GM12874 (cell line): ENCODE measurements at regions not wholly inside any gene's neighbourhood (a gene's known extent, or its start where the extent isn't known, plus 50 kb on each side); places are given as distances from the start of the nearest gene placed in this dataset.
A peak's percentile ranks its signal among the peaks of the same experiment; 100 is the strongest.

Experiments used
- TF ChIP-seq, protein P1 (sequence below): IDR thresholded peaks from 2 replicates; pipeline ENCODE4 v1.5.1; 2011; ENCODE audit warnings: low read depth, mild to moderate bottlenecking, control low read depth, low read length, moderate library complexity; ENCODE audit not compliant: insufficient read depth

DNA sequence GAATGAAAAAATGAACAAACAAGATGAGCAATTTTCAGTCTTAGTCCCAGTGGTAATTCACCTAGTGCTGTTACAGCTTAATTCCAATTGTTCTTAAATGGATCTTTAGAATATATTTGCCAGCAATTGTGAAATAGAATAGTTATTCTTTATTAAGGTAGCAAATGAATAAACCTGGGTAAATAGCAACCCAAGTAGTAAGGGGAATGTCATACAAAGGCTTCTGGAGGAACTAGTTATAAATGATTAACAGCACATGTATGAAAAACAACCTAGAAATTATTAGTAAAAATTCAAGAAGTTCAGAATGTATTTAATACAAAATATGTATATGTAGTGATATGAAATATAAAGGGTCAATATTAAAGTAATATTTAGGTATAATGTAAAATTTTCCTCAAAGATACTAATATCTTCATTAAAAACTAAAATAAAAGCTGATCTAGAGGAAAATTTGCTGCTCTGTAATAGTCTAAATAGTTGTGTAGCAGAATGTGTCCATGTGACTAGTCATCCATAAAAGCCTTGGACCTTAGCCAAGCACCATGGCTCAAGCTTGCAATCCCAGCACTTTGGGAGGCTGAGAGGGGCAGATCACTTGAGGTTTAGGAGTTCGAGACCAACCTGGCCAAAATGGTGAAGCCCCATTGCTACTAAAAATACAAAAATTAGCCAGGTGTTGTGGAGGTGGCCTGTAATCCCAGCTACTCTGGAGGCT is 535.9 kb upstream of the ATXN8OS start:
- TF ChIP-seq, protein P1, sequence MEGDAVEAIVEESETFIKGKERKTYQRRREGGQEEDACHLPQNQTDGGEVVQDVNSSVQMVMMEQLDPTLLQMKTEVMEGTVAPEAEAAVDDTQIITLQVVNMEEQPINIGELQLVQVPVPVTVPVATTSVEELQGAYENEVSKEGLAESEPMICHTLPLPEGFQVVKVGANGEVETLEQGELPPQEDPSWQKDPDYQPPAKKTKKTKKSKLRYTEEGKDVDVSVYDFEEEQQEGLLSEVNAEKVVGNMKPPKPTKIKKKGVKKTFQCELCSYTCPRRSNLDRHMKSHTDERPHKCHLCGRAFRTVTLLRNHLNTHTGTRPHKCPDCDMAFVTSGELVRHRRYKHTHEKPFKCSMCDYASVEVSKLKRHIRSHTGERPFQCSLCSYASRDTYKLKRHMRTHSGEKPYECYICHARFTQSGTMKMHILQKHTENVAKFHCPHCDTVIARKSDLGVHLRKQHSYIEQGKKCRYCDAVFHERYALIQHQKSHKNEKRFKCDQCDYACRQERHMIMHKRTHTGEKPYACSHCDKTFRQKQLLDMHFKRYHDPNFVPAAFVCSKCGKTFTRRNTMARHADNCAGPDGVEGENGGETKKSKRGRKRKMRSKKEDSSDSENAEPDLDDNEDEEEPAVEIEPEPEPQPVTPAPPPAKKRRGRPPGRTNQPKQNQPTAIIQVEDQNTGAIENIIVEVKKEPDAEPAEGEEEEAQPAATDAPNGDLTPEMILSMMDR: no peak

DNA sequence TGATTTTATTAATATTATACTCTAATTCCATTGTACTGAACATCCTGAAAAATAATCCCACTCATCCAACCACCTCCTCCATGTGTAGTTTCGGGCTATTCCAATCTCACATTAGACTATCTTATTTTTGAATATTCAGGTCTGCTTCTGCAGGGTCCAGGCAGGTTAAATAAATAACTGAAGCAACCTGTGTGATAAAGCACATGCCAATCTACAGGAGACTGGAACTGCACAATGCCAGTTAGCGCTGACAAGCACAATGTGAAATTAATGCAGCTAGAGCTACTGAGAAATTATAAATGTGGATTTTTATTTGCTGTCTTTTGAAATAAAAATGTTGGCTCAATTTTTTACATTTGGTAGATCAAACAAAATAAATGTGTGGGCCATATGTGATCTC is 540.1 kb upstream of the ATXN8OS start:
- TF ChIP-seq, protein P1: no peak

DNA sequence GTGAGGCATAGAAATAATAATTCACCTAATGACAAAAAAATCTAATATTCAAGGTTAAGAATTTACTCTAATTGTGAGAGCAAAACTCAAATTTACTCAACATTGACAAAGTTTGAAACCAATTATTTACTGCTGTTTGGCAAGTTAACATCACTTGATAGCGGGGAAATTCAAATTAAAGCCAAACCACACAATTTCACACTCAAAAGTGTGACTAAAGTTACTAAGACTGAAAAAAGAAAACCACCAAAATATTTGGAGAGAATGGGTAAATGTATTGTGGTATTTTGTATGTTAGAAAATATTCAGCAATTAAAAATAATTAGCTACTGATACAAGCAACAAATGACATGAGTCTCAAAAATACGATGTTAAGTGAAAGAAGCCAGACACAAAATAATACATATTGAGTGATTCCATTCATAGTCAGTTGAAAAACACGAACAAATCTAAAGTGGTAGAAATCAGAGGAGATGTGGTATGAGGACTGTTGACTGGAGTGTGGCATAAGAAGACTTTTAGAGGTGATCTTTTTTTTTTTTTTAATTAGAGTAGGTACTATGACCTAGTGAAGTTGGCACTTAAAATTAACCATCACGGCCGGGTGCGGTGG is 541.4 kb upstream of the ATXN8OS start:
- TF ChIP-seq, protein P1: no peak

DNA sequence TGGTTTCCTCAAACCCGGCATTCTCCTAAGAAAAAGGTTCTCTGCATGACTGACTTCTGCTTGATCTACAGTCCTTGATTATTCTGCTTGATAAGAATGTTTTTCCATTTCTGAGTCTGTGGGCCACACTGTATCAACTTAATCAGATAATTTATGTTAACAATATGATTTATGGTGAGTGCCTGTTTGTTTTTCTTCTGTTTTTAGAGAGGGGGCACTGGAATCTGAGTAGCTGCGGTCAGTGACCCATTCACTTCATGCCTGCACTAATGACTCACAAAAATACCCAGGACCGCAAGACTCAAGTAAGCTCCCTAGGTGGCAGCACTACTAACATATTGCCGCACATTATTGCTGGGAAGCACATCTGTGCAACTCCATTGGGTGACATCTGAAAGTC is 542.3 kb upstream of the ATXN8OS start:
- TF ChIP-seq, protein P1: peak; percentile 45; the same call in 1 of the 2 replicates

DNA sequence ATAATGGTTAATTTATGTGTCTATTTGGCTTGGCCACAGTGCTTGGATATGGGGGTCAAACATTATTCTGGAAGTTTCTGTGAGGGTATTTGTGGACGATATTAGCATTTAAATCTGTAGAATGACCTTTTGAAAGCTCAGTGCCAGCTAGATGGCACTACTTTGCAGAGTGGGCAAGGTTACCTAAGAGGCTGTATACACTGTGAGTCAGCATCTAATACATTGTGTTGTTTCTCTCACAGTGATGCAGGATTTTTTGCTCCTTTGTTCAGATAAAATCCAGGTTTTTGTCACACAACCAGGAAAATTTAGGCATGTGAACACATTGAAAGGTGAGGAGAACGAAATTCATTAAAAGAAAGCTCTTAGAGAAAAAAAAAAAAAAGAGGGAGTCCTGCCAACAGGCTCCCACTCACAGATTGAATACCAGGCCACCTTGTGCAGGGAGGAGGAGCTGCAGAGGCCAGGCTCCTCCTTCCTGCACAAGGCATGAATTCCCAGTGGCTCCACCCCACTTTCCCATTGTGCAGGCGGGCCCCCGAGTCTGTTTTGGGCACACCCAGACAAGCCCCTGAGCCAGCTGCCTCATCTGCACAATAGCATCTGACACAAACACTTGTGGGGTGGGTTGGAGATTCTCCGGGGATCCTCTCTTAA is 551.0 kb upstream of the ATXN8OS start:
- TF ChIP-seq, protein P1: no peak

DNA sequence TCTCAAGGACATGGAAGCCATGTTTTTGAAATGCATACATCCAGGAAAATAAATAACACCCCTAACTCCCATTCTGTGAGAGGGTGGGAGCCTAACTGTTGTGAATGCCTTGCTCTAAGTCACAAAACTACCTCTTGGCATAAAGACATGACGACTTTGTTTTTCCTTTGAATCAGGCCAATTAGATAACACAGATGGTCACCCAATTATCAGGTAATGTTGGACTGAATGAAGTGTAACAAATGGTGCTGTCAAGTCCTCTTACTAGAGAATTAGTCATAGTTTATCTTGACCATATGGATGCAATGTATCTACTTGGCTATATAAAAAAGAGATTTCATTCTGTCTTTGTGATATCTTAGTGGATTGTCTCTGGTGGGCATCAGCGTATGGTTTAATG is 553.6 kb upstream of the ATXN8OS start:
- TF ChIP-seq, protein P1: no peak

DNA sequence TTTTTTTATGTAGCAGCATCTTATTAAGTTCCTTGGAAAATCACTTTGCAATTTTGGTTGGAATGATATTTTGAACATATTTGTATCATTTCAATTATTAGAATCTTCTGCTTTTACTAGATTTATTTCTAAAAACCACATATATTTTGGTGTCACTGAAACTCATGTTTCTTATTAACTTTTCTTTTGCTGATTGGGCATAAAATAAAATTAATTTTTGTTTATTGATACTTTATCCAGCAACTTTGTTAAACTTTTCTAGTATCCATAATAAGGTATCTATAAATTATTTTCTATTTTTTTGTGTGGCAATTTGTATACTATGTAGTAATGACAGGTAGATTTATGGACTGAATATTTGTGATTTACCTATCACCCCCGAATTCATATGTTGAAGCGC is 556.4 kb upstream of the ATXN8OS start:
- TF ChIP-seq, protein P1: no peak
